AG10803 (cell line): ENCODE measurements at regions not wholly inside any gene's neighbourhood (a gene's known extent, or its start where the extent isn't known, plus 50 kb on each side); places are given as distances from the start of the nearest gene placed in this dataset.

Experiments
- DNase-seq: peaks from one replicate; pipeline ENCODE4 v3.0.0; 2010; ENCODE audit warnings: low read depth
- H3K4me3 ChIP-seq: 2 replicates; pipeline ENCODE4 v1.5.1; 2011; ENCODE audit warnings: mild to moderate bottlenecking, low read length, control low read depth
- TF ChIP-seq, protein P1 (sequence below): conservative IDR thresholded peaks from 2 replicates; pipeline ENCODE4 v1.5.1; 2011; ENCODE audit warnings: mild to moderate bottlenecking, low read length, control low read depth, inconsistent platforms

DNA sequence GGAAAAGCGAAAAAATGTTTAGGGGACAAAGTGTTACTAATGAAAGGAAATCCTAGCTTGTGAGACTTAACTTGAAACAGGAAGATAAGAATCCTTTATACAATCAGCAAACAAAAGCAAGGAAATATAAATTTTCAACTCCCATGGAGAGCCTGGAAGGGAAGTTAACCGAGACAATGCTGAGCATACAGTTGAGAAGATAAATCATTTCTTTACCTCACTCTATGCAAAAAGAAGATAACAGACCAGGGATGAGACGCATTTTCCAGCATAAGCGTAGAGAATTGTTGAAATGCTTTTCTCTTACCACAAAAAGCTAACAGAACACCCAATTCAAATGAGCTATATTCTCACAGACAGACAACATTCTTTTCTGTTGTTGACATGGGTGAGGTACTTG is 309.6 kb downstream of the CWC27 start:
- H3K4me3 ChIP-seq = no peak overlapping the region
- DNase-seq = peak; percentile 12
- TF ChIP-seq, protein P1, sequence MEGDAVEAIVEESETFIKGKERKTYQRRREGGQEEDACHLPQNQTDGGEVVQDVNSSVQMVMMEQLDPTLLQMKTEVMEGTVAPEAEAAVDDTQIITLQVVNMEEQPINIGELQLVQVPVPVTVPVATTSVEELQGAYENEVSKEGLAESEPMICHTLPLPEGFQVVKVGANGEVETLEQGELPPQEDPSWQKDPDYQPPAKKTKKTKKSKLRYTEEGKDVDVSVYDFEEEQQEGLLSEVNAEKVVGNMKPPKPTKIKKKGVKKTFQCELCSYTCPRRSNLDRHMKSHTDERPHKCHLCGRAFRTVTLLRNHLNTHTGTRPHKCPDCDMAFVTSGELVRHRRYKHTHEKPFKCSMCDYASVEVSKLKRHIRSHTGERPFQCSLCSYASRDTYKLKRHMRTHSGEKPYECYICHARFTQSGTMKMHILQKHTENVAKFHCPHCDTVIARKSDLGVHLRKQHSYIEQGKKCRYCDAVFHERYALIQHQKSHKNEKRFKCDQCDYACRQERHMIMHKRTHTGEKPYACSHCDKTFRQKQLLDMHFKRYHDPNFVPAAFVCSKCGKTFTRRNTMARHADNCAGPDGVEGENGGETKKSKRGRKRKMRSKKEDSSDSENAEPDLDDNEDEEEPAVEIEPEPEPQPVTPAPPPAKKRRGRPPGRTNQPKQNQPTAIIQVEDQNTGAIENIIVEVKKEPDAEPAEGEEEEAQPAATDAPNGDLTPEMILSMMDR = no peak

DNA sequence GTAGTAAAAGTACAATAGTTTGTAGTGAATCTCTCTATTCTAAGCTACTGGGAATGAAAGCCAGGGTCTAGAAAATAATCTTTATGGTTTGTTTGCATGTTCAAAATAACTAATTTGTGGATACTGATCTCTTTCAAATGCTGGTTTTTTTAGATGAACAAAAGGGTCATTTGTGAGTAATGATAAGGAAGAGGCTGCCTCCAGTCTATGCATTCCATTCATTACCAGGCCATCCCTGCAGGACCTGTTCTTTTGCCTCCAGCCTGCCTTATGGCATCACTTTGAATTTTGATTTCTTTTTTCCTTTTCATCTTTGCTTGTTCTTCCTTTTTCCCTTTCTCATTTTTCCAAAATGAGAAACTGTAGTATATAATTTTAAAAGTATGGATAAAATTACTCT is 312.3 kb downstream of the CWC27 start:
- TF ChIP-seq, protein P1 = no peak

DNA sequence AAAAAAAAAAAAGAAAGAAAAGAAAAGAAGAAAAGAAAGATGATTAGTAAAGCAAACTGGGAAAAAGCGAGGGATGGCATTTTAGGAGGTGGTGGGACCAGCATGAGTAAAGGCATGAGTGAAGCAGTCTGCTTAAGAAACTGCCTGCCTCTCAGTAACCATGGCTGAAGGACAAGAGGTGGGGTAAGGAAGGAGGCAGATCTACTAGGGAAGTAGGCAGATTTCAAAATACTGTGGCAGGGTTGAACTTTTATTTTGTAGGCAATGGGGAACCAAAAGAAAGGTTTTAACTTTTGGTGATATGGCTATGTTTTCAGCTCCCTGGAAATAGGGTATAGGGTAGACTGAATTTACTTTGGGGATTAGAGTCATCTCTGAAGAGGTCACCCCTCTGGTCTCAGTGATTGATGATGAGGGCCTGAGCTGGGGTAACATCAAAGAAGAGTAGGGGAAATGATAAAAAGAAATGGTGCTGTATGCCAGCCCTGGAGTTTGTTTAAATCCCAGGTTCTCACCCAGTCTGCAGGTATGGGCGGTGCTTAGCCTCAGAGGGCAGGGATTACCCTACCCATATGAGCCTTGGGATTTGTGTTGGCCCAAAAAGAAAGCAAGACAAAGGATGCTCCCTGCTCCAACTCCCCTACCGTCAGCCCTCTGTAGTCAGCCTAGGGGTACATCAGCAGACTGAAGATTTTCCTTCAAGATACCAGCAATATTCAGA is 316.2 kb downstream of the CWC27 start:
- no peak for DNase-seq
- H3K4me3 ChIP-seq = no peak overlapping the region
- TF ChIP-seq, protein P1 = no peak

More for the DNA sequence above, 312.3 kb downstream of the CWC27 start:
- DNase-seq = no peak
- H3K4me3 ChIP-seq = no peak overlapping the region

DNA sequence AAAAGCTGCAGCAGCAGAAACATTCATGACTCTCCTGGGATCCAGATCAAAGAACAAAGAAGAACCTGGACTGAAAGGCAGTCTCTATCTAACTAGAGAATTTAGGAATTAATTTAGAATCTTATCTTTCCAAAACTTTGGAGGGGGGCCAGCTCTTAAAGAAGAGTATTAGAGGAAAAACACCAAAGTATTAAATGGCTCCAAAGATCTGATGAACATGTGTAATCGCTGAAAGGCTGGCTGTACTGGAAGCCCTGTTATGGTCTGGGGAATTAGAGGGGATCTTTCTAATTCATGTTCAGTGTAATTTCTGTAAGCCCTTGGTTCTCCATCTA is 316.8 kb downstream of the CWC27 start:
- TF ChIP-seq, protein P1 = no peak
- H3K4me3 ChIP-seq = no peak overlapping the region
- DNase-seq = no peak

DNA sequence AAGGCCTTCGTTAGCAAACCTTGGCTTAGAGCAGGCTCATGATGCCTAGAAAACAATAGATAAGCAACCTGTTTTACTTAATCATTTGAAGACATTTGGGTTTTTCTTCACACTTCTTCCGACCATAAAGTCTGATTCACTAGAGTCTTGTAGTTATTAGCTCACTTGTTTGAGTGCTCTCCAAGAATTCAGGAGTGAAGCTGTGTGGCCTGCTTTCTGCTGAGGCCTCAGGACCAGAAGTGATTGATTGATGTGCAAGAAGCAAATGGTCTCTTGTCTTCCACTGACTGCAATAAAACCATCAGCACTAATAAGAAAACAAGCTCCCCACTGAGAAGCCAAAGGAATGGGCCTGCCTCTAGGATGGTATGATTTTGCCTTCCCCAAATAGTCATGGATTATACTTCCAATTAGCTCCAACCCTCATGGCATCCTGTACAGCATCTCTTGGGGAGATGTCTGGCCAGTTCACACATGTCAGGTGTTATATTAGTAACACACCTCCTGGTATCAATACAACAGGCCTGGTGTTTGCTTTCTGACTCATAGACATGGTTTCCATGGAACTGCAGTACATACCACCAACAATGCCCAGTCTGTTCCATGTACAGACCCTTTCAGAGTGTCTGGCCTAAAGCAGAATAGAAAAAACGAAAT is 317.6 kb downstream of the CWC27 start:
- no peak overlapping the region for H3K4me3 ChIP-seq
- no peak for DNase-seq
- TF ChIP-seq, protein P1 = no peak

DNA sequence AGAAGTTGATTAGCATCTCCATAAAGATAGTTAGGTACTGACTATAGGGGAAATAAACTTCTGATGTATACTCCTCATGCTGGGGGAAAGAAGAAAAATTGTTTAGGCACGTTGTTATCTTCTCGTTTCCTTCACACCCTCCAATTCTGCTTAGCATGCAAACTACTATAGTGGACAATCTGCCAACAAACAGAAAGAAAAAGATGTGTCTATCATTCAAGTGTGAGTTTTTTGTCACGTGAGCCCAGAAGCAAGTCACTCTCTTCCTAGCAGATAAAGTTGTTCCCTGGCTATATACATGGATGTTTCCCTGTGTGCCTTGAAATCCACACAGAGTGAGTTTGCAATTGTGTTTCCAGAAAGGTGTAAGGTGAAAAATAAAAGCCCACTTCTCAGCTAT is 318.4 kb downstream of the CWC27 start:
- no peak for DNase-seq
- H3K4me3 ChIP-seq = no peak overlapping the region
- TF ChIP-seq, protein P1 = no peak

DNA sequence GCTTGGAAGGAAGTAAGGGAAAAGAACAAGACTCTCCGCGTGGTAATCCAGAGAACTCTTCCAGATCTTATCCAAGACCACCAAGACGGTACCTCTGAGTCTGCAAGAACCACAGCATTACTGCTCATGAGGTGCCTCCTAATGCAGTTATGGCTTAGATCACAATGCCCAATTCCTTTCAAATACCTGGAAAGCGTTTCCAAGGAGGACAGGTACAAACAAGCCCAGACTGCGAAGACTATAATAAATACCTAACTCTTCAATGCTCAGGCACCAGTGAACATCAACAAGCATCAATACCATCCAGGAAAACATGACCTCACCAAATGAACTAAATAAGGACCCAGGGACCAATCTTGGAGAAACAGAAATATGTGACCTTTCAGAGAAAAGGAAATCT is 325.5 kb downstream of the CWC27 start:
- TF ChIP-seq, protein P1 = no peak
- DNase-seq = no peak
- no peak overlapping the region for H3K4me3 ChIP-seq
